Fibroblast of villous mesenchyme (primary cell): ENCODE measurements at regions not wholly inside any gene's neighbourhood (a gene's known extent, or its start where the extent isn't known, plus 50 kb on each side); places are given as distances from the start of the nearest gene placed in this dataset.
"Not testable (repeated sequence)": the region's sequence is repeated elsewhere in the genome, so short reads cannot be mapped to it uniquely, and the experiment has no call there.

Source experiments
- DNase-seq: peaks from one replicate; pipeline ENCODE4 v3.0.0-alpha.2; 2010; ENCODE audit warnings: low read depth
- H3K4me3 ChIP-seq: 2 replicates; pipeline ENCODE4 v1.5.1; 2011; ENCODE audit warnings: low read depth, mild to moderate bottlenecking, low read length
- TF ChIP-seq, protein P1 (sequence below): IDR thresholded peaks from 2 replicates; pipeline ENCODE4 v1.5.1; 2012; ENCODE audit warnings: low read depth, mild to moderate bottlenecking, low read length; ENCODE audit not compliant: insufficient read depth

DNA sequence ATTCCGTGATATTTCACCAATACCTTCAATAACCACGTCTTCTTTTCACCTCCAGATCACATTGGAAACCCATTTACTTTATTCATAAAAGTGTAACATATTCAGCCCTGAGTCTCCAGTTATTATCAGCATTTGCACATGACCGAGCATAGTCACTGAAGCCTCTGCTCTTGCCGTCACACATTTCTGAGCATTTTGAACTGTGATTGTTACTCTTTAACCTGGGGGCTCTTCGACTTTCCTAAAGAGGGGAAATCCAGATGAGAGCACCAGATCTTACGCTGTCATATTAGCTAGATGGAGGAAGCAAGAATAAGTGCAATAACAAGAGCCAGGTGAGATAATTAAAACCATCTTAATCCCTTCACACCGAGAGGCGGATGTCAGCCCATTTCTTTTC is 260.0 kb upstream of the NRP1 start:
- no peak overlapping the region for H3K4me3 ChIP-seq
- TF ChIP-seq, protein P1, sequence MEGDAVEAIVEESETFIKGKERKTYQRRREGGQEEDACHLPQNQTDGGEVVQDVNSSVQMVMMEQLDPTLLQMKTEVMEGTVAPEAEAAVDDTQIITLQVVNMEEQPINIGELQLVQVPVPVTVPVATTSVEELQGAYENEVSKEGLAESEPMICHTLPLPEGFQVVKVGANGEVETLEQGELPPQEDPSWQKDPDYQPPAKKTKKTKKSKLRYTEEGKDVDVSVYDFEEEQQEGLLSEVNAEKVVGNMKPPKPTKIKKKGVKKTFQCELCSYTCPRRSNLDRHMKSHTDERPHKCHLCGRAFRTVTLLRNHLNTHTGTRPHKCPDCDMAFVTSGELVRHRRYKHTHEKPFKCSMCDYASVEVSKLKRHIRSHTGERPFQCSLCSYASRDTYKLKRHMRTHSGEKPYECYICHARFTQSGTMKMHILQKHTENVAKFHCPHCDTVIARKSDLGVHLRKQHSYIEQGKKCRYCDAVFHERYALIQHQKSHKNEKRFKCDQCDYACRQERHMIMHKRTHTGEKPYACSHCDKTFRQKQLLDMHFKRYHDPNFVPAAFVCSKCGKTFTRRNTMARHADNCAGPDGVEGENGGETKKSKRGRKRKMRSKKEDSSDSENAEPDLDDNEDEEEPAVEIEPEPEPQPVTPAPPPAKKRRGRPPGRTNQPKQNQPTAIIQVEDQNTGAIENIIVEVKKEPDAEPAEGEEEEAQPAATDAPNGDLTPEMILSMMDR = no peak
- DNase-seq = no peak

DNA sequence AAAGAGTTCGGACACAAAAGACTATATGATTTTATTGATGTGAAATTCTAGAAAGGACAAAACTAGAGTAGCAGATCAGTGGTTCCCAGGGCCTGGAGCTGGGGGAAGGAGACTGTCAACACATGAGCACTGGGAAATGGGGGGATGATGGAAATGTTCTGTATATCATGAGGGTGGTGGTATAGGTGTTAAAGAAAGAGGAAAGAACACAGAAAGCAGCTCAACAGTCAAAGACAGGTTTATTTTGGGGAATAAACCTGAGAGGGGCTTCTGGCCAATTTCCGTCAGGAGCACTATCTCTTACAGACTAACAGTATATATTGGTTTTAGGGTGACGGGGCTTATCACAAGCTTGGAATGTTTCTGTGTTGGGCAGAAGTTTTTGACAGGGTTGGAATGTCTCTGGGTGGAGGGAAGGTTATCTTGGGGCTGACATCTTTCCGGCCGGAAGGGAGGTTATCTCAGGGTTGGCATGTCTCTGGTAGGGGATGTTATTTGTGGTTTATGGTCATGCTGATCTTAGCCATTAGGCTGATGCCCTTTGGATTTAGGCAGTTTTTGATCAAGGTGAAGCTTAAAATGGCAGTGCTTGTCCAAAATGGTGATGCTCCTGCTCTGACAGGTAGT is 254.6 kb upstream of the NRP1 start:
- TF ChIP-seq, protein P1 = no peak
- DNase-seq = no peak
- H3K4me3 ChIP-seq = no peak overlapping the region

DNA sequence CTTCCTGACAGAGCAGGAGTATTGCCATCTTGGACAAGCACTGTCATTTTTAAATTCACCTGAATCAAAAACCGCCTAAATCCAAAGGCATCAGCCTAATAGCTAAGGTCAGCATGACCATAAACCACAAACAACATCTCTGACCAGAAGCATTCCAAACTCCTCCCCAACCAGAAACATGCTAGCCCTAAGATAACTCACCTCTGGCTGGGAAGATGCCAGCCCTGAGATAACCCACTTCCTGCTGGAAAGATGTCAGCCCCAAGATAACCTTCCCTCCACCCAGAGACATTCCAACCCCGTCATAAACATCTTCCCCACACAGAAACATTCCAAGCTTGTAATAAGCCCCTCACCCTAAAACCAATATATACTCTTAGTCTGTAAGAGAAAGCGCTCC is 250.1 kb upstream of the NRP1 start:
- DNase-seq, H3K4me3 ChIP-seq: not testable (repeated sequence)

DNA sequence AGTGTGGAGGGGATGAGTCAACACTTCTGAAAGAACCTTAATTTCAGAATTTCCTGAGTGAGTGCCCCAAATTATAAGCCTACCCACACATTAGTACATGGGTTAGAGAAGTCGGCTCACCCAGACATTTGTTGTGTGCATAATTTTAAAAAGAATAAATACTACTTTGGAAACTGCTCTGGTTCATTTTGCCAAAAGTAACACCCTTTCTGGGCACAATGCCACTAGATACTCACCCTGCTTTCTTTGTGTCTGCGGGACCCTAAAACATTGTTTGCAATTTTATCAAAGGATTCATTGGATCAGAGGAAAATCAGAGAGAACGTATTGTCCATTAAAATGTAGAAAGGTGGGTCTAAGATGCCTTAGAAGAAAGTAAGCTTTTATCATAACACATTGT is 245.5 kb upstream of the NRP1 start:
- TF ChIP-seq, protein P1 = no peak
- no peak for DNase-seq
- no peak overlapping the region for H3K4me3 ChIP-seq

DNA sequence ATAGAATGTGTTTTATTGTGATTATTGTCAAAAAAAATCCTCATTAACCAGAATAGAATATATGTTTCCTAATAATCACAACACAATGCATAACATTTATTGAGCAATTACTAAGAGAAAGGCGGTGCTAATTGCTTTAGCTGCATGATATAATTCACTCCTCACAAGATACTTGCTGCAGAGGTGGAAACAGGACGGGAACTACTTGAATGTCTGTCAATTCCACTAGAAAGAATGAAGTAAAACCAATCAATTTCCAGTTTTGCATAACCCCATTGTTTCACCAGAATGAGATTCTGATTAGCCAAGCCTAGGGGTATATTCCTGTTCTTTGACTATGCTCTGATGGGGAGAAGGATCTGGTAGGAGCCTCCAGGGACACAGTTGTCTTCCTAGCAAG is 239.1 kb upstream of the NRP1 start:
- TF ChIP-seq, protein P1 = no peak
- DNase-seq = no peak
- no peak overlapping the region for H3K4me3 ChIP-seq

DNA sequence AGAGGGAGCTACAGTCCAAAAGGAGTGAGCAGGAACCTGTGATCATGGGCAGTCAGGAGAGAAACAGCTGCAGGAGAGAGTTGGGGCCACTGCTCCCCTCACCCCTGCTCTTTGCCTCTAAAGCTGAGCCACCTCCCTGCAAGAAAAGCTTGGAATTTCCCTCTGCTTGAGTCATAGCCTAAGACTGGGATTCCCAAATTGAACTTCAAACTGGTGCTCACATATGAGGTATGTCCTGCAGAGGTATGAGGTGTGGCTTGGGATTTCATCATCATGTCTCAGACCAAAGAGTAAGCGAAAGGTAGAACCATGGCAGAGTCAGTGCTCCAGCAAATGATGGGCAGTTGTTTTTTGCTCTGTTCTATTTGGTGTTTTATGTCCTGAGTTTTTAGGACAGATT is 237.1 kb upstream of the NRP1 start:
- TF ChIP-seq, protein P1 = no peak
- no peak for DNase-seq
- no peak overlapping the region for H3K4me3 ChIP-seq

DNA sequence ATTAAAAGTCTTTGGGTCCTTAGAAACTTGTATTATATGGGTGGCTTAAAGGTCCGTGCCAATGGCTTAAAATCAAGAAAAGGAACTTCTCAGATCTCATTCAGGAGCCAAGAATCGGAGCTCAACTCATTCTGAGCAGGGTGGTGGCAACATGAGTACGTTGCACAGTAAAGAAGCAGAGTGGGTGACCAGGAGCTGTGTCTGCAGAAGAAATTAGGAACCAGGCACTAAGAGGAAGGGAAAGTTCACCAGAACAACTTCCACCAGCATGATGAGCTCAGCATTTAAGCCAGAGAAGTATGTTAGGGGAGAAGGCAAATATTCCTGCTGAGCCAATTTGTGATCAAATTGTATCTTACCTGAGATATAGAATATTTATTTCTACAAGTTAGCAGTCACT is 236.0 kb upstream of the NRP1 start:
- no peak overlapping the region for H3K4me3 ChIP-seq
- TF ChIP-seq, protein P1 = no peak
- no peak for DNase-seq
